GM19467 (cell line): ENCODE measurements at regions not wholly inside any gene's neighbourhood (a gene's known extent, or its start where the extent isn't known, plus 50 kb on each side); places are given as distances from the start of the nearest gene placed in this dataset.
"Not testable (repeated sequence)": the region's sequence is repeated elsewhere in the genome, so short reads cannot be mapped to it uniquely, and the experiment has no call there.

Experiments
- ATAC-seq: cut with Tn5 transposase; IDR thresholded peaks from one replicate; pipeline ENCODE4 v1.9.1; 2021; ENCODE audit warnings: mild to moderate bottlenecking, moderate library complexity; ENCODE audit not compliant: unreplicated experiment

- ATAC-seq, result no peak
These were observed 258.1 kb downstream of the PCNX1 start for GRCh38 chr14:71165121-71166031.

DNA sequence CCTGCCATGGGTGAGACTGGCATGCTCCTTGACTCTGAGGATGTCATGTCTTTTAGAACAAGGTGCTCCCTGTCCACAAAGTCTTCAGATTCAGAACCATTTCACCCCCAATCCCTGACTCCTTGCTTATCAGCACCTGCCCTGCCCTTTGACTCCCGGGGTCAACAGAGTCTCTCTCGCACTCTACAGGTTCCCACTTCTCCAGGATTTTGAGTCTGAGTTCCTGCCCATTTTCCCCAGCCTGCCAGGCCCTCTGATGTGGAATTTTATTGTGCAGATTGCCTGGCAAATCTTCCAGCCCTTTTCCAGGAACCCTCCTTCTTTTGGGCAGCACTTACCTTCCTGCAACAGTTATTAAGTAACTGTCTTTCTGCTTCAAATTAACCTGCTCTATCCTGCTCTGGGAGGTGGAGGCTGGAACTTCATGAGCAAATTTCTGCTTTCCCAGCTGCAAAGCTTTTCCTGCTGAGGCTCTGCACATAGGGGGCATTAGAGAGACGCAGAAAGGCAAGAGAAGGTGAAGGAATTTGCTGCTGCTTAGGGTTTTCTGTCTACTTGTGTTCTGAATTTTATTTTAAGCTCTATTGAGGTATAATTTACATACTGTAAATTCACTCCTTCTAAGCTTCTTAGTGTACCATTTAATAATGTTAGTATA is 259.1 kb downstream of the PCNX1 start:
- no peak for ATAC-seq

GRCh38 chr14:71167325-71167950 is 260.2 kb downstream of the PCNX1 start:
- ATAC-seq, result not testable (repeated sequence)

DNA sequence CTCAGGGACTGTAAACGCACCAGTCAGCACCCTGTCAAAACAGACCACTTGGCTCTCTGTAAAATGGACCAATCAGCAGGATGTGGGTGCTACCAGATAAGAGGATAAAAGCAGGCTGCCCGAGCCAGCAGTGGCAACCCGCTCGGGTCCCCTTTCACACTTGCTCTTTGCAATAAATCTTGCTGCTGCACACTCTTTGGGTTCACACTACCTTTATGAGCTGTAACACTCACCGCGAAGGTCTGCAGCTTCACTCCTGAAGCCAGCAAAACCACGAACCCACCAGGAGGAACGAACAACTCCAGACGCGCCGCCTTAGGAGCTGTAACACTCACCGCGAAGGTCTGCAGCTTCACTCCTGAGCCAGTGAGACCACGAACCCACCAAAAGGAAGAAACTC is 260.9 kb downstream of the PCNX1 start:
- not testable (repeated sequence) for ATAC-seq

- no peak for ATAC-seq
These were observed 261.5 kb downstream of the PCNX1 start for GRCh38 chr14:71168564-71169427.

DNA sequence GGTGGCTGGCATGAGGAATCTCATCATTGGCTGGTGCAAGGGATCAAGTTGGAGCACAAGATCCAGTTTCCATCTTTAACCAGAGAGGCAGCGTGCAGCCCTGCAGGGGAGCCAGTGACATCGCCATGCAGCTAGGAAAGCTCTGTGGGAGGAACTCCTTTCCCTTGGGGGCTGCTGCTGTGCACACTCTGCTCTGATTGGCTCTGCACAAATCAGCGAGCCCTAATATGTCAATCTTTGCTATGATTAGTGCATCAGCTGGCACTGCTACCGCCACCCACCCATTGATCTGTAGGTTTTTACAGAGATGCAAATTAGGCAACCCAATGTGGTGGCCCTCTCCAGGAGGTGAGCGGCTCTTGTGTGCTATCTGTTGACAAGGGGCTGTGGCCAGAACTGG is 262.6 kb downstream of the PCNX1 start:
- ATAC-seq, result no peak

- ATAC-seq, result no peak
These were observed 268.2 kb downstream of the PCNX1 start for GRCh38 chr14:71175491-71175890.

DNA sequence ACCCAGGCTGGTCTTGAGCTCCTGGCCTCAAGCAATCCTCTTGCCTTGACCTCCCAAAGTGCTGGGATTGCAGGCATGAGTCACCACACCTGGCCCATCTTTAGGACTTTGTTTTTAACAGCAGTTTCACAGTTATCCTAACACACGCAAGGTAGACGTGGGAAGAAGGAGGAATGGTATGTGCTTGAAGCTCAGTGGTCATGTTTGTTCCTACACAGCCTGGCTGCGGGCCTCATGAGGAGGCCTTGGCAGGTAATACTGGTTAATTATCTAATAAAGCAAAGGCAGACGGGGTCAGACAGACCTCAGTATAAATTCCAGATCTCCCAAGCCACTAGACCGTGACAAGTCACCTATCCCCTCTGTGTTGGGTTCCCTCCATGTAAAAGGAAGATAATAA is 271.8 kb downstream of the PCNX1 start:
- no peak for ATAC-seq

DNA sequence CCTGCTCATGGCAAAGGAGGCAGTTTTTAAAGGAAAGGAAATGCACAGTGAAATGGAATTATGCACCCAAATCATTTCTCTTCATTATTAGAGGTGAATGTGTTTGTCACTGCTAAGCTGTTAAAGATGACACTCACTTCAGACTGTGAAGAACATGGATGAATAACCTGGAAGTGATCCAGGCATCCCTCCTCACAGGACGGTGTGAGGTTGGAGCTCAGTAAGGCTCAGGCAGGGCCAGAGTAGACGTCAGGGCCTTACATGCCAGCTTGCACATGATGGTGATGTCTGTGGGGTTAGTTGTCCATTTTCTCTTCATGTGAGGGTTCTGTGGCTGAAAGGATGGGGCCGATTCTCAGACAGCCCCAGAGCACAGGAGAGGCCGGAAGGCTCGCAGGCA is 273.1 kb downstream of the PCNX1 start:
- ATAC-seq, result no peak

DNA sequence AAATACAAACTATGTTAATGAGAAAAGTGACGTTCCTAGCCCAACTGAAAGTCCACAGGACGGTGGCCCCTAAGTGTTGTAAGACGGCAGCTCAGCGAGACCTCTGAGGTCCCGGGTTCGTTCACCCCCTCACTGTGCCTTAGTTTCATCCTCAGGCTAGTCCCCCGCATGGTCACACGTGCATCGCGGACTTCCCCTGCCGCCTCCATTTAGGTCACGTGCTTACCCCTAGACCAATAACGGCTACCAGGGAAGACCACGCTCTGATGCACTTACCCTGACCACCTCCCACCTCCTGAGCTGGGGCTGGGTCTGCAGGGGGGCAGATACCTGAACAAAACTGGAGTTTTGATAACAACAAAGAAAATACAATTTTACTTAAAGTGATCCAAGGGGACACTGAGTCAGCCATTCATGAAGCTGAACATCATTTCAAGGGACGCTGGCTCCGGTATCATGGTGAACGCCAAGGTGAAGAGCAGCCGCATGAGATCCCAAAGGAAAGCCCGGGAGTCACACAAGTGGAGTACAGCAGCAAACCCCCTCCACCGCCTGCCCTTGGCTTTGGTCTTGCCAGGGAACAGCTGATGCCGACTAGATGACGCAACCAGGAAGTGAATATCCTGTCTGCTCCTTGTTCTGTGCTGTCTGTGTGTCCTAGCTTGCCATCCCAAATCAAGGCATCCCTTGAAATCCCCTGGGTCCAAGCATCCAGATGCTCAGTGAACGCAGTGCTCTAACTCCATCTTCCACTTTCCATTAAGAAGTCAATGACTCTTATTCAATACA is 274.1 kb downstream of the PCNX1 start:
- ATAC-seq, result no peak

- no peak for ATAC-seq
These were observed 276.8 kb downstream of the PCNX1 start for GRCh38 chr14:71183876-71184689.

- no peak for ATAC-seq
These were observed 278.4 kb downstream of the PCNX1 start for GRCh38 chr14:71185637-71186036.

- ATAC-seq, result no peak
These were observed 280.5 kb downstream of the PCNX1 start for GRCh38 chr14:71187633-71188356.

DNA sequence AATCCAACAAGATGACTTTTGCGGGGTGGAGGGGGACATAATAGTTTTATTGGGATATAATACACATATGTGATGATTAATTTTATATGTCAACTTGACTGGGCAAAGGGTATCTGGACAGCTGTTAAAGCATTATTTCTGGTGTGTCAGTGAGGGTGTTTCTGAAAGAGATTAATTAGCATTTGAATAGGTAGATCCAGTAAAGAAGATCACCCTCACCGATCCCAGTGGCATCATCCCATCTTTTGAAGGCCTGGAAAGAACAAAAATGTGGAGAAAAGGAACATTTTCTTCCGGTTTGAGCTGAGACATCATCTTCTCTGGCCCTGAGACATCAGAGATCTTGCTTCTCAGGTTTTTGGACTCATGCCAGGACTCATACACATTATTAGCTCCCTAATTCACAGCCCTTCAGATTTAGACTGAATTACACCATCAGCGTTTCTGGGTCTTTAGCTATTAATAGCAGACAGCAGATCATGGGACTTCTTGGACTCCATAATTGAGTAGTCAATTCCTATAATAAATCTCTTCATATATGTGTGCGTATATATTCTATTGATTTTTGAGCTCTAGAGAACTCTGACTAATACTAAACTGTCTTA is 283.6 kb downstream of the PCNX1 start:
- ATAC-seq, result no peak

DNA sequence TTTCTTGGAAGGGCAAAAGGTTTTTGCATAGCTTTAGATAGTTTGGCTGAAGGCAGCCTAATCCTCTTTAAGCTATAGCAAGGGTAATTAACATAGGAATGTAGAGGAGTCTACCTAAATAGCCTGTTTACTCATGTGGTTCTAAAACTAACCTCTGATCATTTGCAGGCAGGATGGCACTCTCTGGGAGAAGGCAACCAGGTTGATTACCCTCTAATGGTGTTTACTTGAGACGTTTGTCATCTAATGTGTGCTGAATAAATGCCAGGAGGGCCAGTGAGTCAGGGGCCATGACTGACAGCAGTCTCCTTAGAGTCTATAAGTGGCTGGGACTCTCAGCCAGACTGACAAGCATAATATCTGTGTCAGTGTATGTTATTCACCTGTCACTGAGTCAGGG is 286.4 kb downstream of the PCNX1 start:
- ATAC-seq, result no peak

DNA sequence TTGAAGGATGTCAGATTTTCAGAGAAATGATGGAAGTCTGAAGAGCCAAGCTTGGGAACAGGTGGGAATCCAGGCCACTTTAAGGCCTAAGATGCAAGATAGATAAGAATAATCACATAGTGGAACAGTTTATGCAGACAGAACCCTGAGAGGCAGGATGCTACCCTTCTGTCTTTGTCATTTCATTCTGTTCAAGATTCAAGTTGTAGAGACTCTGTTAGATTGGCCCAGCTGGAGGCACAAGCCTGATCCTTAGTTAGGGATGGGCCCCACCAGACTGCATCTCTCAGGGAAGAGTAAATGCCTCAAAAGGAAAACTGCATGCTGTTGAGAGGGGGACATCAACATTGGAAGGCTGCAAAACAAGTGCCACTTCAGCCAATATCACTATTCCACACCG is 287.0 kb downstream of the PCNX1 start:
- ATAC-seq, result no peak

DNA sequence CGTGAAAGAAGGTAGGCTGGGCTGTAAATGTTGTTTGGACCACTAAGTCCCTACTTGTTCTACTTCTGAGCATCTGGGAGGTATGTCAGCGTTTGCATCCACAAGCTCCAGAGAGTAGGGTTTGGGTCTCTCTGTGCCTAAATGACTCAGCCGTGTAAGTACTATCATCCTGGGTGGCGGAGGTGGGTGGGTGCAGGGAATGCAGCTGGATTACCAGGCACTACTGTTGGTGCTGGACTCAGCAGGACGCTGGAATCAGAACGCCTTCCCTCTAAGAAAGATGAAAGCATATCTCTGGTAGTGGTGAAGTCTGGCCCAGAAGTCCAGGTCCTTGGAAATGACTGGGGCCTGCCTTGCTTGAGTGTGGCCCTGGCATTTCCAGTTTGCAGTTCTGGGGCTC is 289.7 kb downstream of the PCNX1 start:
- ATAC-seq, result no peak

DNA sequence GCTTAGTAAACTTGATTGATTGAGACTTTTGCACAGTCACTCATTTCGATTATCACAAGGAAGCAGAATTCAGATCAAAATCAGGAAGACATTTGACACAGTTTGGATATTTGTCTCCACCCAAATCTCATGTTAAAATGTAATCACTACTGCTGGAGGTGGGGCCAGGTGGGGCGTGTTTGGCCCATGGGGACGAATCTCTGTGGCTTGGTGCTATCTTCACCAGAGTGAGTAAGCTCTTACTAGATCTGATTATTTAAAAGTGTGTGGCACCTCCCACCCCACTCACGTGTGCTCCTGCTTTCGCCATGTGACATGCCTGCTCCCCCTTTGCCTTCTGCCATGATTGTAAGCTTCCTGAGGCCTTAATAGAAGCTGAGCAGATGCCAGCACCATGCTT is 291.4 kb downstream of the PCNX1 start:
- no peak for ATAC-seq
